SU-DHL-6 (cell line): ENCODE measurements at regions not wholly inside any gene's neighbourhood (a gene's known extent, or its start where the extent isn't known, plus 50 kb on each side); places are given as distances from the start of the nearest gene placed in this dataset.

ENCODE experiments used
- H2AFZ ChIP-seq: fragments of 200-600 bp; sonication (generic); 2 replicates; pipeline ENCODE4 v1.6.1; 2014; ENCODE audit warnings: low read depth, mild to moderate bottlenecking, moderate library complexity, mixed read lengths, antibody characterized with exemption, low read length; ENCODE audit not compliant: severe bottlenecking
- H3F3A ChIP-seq: fragments of 200-600 bp; shearing (Covaris generic); 2 replicates; pipeline ENCODE4 v1.6.0; 2016; ENCODE audit warnings: antibody characterized with exemption, mild to moderate bottlenecking; ENCODE audit not compliant: insufficient read depth
- H3K27ac ChIP-seq: fragments of 200-600 bp; sonication (generic); 2 replicates; pipeline ENCODE4 v1.5.1; 2016; ENCODE audit warnings: low read depth, mild to moderate bottlenecking, low read length, moderate library complexity, mixed read lengths
- H3K27me3 ChIP-seq: fragments of 200-600 bp; sonication (generic), shearing (Covaris generic); 2 replicates; pipeline ENCODE4 v1.6.0; 2014; ENCODE audit warnings: mild to moderate bottlenecking, low read length
- H3K36me3 ChIP-seq: fragments of 200-600 bp; sonication (generic); 2 replicates; pipeline ENCODE4 v1.6.1; 2014; ENCODE audit warnings: mild to moderate bottlenecking, low read length, mixed read lengths
- H3K4me2 ChIP-seq: fragments of 300-600, 200-600 bp; shearing (Covaris generic), sonication (generic); 2 replicates; pipeline ENCODE4 v1.6.0; 2014; ENCODE audit warnings: low read length, low read depth, mild to moderate bottlenecking; ENCODE audit not compliant: poor library complexity, severe bottlenecking
- H3K4me3 ChIP-seq: fragments of 200-600 bp; sonication (generic); 2 replicates; pipeline ENCODE4 v1.5.1; 2014; ENCODE audit warnings: antibody characterized with exemption, low read length, mild to moderate bottlenecking, mixed read lengths; ENCODE audit not compliant: insufficient read depth, poor library complexity, severe bottlenecking
- H3K79me2 ChIP-seq: fragments of 200-600 bp; sonication (generic); 2 replicates; pipeline ENCODE4 v1.6.1; 2014; ENCODE audit warnings: mild to moderate bottlenecking, low read length, moderate library complexity; ENCODE audit not compliant: insufficient read depth
- H3K9ac ChIP-seq: fragments of 200-600 bp; sonication (generic); 2 replicates; pipeline ENCODE4 v1.7.0; 2014; ENCODE audit warnings: mild to moderate bottlenecking, low read length
- H3K9me2 ChIP-seq: fragments of 200-600 bp; sonication (generic); replicated peaks from 2 replicates; pipeline ENCODE4 v1.6.1; 2014; ENCODE audit warnings: low read length; ENCODE audit not compliant: insufficient read depth
- H3K9me3 ChIP-seq: fragments of 200-600 bp; sonication (generic); 2 replicates; pipeline ENCODE4 v1.6.1; 2014; ENCODE audit warnings: low read length, mixed read lengths; ENCODE audit not compliant: insufficient read depth
- H4K20me1 ChIP-seq: fragments of 200-600 bp; sonication (generic); 2 replicates; pipeline ENCODE4 v1.6.1; 2014; ENCODE audit warnings: low read depth, mild to moderate bottlenecking, antibody characterized with exemption, low read length, moderate library complexity, mixed read lengths
- CTCF ChIP-seq: fragments of 200-600 bp; sonication (generic); IDR thresholded peaks from one replicate; pipeline ENCODE4 v1.5.1; 2017; ENCODE audit warnings: antibody characterized with exemption, mild to moderate bottlenecking, low read length, moderate library complexity; ENCODE audit not compliant: insufficient read depth, poor library complexity, severe bottlenecking
- EZH2phosphoT487 ChIP-seq: fragments of 200-600 bp; sonication (generic), shearing (Covaris generic); conservative IDR thresholded peaks from 2 replicates; pipeline ENCODE4 v1.6.1; 2018; ENCODE audit warnings: mild to moderate bottlenecking, antibody characterized with exemption, low read length, moderate library complexity, mixed read lengths

GRCh38 chr18:60925892-60926291 is 407.3 kb upstream of the CDH20 start:
- H3K4me3 ChIP-seq, result no peak overlapping the region
- no peak overlapping the region for H3K4me2 ChIP-seq
- no peaks in the 10 kb centered on the region for H4K20me1 ChIP-seq
- no peaks in the 10 kb centered on the region for H3K27me3 ChIP-seq
- no peak overlapping the region for H3K27ac ChIP-seq
- TF ChIP-seq CTCF, result no peak
- TF ChIP-seq EZH2phosphoT487, result no peak
- no peaks in the 10 kb centered on the region for H3F3A ChIP-seq
- H2AFZ ChIP-seq, result no peak overlapping the region
- H3K9me2 ChIP-seq, result no peaks in the 10 kb centered on the region
- no peak overlapping the region for H3K9ac ChIP-seq
- no peaks in the 10 kb centered on the region for H3K79me2 ChIP-seq
- H3K9me3 ChIP-seq, result no peaks in the 10 kb centered on the region
- H3K36me3 ChIP-seq, result no peaks in the 10 kb centered on the region

GRCh38 chr18:60929966-60930365 is 403.3 kb upstream of the CDH20 start:
- Histone ChIP-seq H3K9me2 (no peaks in the 10 kb centered on the region), H3K4me3 (no peak overlapping the region), H3K79me2 (no peaks in the 10 kb centered on the region), H4K20me1 (no peaks in the 10 kb centered on the region), H2AFZ (no peak overlapping the region), H3K9me3 (no peaks in the 10 kb centered on the region), H3K9ac (no peak overlapping the region), H3K27me3 (no peaks in the 10 kb centered on the region), H3F3A (no peaks in the 10 kb centered on the region), H3K36me3 (no peaks in the 10 kb centered on the region), H3K4me2 (no peak overlapping the region), H3K27ac (no peak overlapping the region)
- TF ChIP-seq CTCF (no peak), EZH2phosphoT487 (no peak)

GRCh38 chr18:60935041-60935910 is 398.0 kb upstream of the CDH20 start:
- Histone ChIP-seq H3K9me2 (no peaks in the 10 kb centered on the region), H3K27me3 (no peaks in the 10 kb centered on the region), H4K20me1 (no peaks in the 10 kb centered on the region), H3K27ac (no peak overlapping the region), H3K4me3 (no peak overlapping the region), H2AFZ (no peak overlapping the region), H3K4me2 (no peak overlapping the region), H3K9ac (no peak overlapping the region), H3K36me3 (no peaks in the 10 kb centered on the region), H3F3A (no peaks in the 10 kb centered on the region), H3K9me3 (no peaks in the 10 kb centered on the region), H3K79me2 (no peaks in the 10 kb centered on the region)
- no peak for TF ChIP-seq EZH2phosphoT487
- TF ChIP-seq CTCF, result no peak
